HG03432 (cell line): ENCODE measurements at regions not wholly inside any gene's neighbourhood (a gene's known extent, or its start where the extent isn't known, plus 50 kb on each side); places are given as distances from the start of the nearest gene placed in this dataset.

ENCODE experiments used
- ATAC-seq: cut with Tn5 transposase; IDR thresholded peaks from one replicate; pipeline ENCODE4 v1.9.1; 2021; ENCODE audit warnings: mild to moderate bottlenecking, moderate library complexity; ENCODE audit not compliant: unreplicated experiment

DNA sequence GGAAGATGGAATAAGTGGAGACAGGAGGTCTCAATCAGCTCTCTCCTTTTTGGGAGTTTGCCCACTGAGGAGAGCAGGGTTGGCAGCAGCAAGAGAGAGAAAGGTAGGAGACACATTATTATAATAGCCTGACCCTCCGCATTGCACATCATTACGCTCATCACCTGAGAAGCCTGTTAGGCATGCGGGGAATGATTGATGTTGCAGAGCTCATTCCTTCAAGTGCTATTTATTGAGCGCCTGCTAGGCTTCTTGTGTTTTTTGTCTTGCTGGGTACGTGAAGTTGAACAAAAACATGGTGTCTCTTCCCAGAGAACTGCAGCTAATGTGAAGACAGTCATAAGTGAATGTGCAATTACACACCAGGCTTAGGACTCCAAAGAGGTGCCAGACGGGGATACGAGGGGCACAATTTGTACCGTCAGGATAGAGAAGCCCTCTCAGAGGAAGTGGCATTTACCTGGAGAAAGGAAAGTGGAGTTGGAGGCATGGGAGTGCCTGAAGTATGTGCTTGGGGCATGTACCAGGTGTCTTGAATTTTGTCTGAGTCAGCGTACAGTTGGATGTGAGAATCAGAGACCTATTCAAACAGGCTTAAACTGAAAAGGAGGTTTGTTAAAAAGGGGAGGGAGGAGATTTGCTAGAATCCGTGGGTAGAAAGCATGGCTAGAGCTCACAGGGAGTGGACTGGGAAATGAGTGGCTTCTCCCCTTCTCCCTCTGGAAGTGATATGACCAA lies 90.2 kb upstream of the SOD3 start:
- ATAC-seq, result no peak

DNA sequence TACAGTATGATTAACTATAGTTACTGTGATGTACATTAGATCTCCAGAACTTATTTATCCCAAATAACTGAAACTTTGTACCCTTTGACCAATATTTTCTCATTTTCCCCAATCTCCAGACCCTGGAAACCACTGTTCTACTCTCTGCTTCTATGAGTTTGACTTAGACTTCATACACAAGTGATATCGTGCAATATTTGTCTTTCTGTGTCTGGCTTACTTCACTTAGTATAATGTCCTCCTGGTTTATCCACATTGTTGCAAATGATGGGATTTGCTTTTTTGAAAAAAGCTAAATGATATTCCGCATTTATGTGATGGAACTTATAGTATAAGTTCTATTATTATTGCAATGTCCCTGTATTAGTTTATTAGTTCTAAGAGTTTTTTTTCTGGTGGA lies 81.8 kb upstream of the SOD3 start:
- ATAC-seq, result no peak

DNA sequence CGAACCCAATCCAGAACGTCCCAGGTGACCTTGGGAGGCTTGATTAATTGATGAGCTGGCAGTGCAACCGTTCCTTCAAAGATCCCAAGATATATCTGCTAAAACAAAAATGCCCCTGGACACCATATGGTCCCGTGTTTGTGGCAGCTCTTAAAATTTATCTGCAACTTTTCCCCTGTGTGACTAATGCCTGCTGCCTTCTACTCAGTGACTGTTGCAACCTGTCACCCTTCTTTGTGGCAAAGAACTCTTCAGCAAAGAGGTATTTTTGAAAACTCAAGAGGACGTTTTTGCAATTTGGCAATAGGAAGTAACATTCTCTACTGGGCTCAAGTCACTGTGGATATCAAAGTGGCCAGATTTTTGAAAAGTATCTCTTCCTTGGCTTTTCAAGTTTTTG lies 75.8 kb upstream of the SOD3 start:
- ATAC-seq, result no peak

DNA sequence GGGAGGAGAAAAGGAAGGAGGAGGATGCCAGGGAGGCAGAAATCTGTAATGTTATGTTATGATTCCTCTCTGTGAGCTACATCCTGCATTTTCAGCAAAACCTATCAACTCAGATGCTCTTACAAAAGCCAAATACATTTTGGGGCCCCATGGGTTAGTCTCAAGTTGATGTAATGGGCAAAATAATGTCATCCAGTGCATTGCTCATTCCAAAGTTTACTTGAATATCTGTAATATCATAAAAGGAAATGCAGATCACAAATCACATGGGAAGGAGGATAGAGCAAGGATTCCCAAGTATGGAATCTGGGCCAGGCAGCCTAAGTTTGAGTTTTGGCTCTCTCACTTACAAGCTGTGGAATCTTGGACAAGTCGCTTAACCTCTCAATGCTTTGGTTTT lies 74.9 kb upstream of the SOD3 start:
- no peak for ATAC-seq

DNA sequence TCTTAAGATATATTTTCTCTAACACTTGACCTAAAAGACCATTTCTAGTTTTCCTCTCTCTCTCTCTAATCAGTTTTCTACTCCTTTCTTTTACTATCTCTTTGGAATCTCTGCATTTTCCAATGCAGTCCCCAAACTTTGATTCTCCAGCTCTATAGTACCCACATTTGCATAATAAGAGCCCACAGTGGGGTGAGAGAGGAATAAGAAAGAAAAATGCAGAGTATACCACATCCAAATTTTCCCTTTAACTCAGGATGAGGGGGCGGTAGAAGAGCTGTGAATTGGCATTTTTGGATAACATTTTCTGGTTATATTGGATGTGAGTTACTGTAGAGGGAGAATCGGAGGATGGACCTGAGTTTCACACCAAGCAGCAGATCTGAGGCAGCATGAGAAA lies 74.4 kb upstream of the SOD3 start:
- ATAC-seq, result no peak

DNA sequence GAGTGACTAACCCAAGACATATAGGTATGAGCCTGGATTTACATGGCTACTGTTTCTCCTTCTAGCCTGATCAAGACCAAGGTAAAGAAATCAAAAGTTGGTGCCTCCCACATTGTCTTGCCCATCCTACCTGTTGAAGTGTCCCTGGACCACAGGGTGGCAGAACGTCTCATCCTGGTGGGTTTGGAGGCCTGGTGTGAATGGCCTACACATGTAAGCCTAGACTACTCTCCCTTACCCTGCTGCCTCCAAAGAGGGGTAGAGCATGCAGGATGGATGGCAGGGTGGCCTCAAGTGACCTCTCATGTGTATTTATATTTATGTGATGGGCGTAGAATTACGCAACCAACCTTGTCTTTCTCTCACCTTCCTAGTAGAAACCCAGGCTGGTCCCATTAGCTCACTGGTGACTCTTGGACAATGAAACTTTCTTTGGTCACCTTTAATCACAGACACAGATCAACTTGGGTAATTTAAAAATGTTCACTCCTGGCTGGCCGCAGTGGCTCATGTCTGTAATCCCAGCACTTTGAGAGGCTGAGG lies 73.3 kb upstream of the SOD3 start:
- no peak for ATAC-seq

DNA sequence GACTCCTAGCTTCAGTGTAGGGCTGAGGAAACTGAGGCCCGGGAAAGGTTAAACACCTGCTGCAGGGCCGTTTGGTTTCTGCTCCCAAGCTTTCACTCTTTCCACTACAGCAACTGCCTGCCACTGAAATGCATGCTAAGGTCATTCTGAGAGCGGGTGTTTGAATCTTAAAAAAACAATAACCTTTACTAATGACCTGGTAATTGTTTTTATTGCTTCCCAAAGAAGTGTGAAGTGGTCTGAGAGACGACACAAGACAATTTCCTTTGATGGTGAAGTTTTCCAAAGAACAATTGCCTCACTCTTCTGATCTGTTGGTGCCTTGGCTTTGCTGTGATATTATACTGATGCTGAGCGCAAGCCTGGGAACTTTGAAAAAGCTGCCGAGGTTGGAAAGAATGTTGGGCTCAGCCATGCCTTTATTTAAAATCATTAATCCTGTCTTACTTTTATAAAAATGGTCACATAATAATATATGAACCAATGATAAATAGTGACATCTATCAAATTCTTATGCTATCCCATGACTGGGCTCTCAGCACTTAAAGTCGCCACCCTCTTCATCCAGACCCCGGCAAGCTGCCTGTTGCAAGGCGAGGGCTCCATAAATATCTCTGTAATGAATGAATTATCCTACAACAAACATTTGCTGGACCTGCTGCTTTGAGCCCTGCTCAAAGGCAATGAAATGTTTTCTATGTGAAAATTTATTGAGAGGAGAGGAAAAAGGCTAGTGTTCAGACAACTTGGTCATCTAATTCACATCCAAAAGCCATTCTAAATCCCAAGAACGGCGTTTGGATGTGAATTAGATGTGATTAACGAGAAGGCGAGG lies 67.8 kb upstream of the SOD3 start:
- ATAC-seq, result no peak

DNA sequence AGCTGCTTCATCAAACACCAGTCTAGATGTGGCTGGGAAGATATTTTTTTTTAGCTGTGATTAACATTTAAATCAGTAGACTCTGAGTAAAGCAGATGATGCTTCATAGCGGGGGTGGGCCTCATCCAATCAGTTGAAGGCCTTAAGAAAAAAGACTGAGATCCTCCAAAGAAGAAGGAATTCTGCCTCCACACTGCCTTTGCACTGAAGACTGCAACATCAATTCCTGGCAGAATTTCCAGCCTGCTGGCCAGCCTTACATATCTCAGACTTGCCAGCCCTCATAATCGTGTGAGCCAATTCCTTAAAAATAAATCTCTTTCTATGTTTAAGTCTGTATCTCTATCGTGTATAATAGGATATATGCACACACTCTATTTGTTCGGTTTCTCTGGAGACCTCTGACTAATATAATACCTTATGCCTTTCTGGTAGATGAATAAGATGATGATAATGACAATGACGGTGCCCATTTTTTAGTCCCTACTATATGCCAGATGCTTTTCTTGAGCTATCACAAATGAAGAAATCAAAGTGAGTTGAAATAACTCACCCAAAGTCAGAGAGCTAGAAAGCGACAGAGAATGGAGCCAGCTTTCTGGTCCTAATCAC lies 66.1 kb upstream of the SOD3 start:
- no peak for ATAC-seq

DNA sequence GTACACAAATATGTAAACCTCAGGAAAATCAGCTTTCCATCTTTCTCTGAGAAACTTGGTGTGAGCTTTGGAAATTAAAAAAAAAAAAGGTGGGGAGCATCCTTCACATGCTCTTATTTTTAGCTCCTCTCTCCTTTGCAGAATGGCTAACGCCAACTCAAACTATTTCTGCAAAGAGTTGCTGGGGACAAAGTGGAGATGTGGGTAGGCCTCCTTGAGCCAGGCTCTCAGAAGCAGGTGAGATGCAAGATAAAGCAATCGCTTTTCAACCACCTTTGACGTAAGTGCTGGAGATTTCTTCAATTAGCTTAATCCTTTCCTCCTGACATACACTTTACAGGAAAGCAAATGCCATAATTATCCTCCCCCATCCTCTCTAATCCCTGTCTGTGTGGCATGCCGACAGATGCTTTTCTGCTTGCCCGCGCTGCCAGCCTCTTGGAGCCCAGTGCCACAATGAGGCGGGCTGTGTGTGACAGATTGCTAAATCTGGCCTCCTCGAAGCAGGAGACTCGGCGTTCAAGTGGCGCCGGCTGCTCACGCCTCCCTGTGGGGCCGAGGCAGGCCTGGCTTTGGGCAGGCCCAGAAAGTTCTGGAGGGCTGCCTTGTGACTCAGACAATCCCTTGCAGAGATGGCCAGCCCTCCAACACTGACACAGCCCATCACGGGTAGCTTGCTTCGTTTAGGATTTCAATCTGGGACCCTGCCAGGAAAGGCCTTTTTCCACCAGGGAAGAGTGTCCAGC lies 64.9 kb upstream of the SOD3 start:
- no peak for ATAC-seq

DNA sequence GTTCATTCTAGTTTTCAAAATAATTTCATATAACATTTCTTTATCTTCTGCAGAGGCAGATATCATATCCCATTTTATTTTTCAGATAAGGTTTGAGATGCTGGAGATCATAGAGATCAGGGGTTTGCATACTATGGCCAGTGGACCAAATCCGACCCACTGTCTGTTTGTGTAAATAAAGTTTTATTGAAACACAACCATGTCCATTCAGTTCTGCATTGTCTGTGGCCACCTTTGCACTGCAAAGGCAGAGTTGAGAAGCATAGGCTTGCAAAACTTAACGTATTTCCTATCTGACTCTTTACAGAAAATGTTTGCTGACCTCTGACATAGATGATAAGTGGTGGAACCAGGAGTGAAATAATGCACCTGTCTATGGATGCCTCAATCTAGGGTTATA lies 63.9 kb upstream of the SOD3 start:
- ATAC-seq, result no peak

DNA sequence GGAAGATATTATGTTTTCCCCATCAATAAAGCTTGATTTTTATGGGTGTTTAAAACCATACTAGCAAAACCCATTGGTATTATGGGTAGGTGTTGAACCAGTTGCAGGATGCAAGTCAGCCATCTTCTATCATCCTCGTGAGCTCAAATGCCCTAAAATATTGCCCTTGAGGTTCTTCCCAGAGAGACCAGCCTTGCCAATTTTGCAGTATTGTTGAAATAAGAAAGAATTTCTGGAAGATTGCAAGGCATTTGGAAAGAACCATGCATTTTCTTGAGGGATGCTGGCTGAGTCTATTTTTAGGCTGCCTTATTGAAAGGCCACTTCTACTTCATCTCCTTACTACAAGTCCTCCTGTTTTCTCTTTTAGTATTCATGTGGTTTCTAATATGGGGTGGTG lies 60.9 kb upstream of the SOD3 start:
- ATAC-seq, result no peak

DNA sequence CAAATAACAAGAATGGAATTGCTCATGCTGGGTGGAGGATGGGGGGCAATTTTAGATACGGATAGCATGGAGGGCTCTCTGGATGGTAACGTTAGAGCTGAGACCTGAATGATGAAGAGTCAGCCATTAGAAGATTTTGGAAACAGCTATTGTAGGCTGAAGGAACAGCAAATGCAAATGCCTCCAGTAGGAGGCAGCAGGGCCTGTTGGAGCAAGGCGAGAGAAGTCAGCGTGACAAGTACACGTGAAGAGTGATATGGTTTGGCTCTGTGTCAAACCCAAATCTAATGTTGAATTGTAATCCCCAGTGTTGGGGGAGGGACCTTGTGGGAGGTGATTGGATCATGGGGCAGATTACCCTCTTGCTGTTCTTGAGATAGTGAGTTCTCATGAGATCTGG lies 59.3 kb upstream of the SOD3 start:
- no peak for ATAC-seq

DNA sequence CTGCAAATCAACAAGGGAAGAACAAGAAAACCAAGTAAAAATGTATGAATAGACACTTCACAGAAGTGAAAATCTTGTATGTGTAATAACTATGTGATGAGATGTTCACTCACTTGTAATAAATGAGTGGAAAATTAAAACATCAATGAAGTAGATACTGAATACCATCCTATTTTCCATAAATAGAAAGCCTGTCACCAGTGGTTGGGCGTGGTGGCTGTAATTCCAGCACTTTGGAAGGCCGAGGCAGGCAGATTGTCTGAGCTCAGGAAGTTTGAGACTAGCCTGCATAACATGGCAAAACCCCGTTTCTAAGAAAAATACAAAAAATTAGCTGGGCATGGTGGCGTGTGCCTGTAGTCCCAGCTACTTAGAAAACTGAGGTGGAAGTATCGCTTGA lies 53.5 kb upstream of the SOD3 start:
- ATAC-seq, result no peak

DNA sequence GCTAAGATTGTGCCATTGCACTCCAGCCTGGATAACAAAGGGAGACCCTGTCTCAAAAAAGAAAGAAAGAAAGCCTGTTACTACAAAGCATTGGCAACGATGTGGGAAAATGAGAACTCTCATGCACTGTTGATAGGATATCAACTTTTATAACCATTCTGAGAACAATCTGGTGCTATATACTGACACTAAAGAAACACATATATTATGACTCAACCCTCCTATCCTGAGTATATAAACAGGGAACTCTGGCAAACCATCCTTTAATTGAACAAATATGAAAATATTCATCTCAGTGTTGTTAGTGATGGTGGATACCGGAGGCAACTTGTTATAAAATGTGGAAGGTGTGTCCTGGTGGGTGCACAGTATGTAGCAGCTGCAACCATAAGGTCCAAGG lies 53.0 kb upstream of the SOD3 start:
- no peak for ATAC-seq

DNA sequence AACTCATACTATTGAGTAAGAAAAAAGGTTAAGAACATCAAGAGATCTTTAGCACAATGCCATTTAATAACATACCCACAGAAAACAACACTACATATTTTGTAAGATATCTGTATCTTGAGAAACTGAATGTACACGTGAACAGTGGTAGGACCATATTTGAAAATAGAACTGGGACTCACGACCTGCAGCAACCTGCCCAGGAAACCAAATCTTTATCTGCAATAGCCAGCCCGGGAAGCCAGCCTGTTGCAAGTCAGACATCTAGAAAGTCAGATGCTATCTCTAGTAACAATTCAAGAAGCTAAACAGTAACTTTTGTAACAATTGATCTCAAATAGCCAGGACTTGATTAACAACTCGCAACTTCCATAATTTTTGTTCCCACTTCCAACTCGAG lies 52.6 kb upstream of the SOD3 start:
- ATAC-seq, result no peak

DNA sequence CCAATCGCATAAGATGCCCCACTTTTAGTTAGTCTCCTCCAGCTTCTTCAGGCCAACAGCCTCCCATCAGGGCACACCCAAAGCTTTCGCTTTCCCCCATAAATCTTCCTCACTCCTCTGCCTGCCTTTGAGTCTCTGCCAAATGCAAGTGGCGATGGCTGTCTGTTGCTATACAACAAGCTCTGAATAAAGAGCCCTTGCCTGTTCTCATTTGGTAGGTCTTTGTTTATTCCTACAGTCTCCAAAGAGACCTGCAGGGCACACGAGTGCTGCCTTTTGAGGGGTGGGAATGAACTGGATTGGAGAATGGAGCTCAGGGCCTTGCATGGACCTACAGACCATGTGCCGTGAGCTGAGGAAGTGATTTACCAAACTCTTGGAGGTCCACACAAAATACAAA lies 52.2 kb upstream of the SOD3 start:
- ATAC-seq, result no peak

DNA sequence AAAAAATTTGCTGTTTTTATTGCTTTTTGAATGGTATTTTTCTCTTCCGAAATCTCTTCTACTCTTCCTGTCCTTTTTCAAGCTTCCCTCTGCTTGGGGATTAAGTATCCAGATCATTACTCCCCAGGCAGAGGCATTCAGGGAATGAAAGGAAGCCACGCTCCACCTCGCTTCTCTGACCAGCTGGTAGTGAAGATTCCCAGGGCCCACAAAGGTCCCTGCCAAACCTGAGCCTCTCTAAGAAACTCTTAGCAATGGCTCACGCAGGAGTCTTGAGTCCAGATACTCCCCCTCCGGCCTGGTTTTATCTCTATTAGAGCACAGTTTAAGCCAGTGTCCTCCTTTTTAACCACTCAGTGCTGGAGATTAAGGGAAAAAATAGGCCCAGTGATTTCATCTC lies 51.4 kb upstream of the SOD3 start:
- ATAC-seq, result no peak

DNA sequence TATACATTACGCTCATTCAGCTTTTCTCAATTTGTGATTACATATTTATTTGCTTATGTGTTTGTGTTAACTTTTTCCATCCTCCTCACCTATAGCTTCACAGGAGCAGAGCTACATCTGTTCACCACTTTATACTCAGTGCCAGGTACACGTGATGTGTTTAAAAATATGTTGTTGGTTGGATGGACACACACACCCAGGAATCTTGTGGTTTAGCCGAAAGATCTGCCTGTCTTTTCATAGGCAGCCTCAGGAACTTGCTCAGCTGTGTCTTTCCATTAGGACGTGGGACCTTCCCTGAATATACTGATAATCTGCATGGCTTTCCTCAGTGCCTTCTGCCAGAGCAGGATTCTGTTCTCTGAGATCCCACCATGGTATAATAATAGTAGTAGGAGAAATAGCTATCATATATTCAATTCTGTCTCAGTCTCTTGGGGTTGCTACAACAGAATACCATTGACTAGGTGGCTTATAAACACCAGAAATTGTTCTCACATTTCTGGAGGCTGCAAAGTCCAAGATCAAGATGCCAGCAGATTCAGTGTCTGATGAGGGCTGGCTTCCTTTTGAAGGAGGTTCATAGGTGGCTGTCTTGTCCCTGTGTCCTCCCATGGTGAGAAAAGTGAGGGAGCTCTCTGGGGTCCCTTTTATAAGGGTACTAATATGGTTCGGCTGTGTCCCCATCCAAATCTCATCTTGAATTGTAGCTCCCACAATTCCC lies 50.0 kb upstream of the SOD3 start:
- no peak for ATAC-seq
